Activated naive CD4-positive, alpha-beta T cell treated with anti-CD3 and anti-CD28 coated beads, Interleukin-2, amount 50 U/mL, for 72 hours (primary cell): ENCODE measurements at regions not wholly inside any gene's neighbourhood (a gene's known extent, or its start where the extent isn't known, plus 50 kb on each side); places are given as distances from the start of the nearest gene placed in this dataset.

Experiments used
- ATAC-seq, 2 donors: fragments of 150-1000 bp; cut with Tn5 transposase; 2 replicates each; pipeline ENCODE4 v1.10.0; 2021; ENCODE audit warnings: mild to moderate bottlenecking in 2 of 2, moderate library complexity in 2 of 2
- DNase-seq, 2 donors: peaks; one replicate each; pipeline ENCODE4 v3.0.0; 2021 to 2022; ENCODE audit warnings: low spot score in 2 of 2
- H3K27ac Mint-ChIP-seq, 2 donors: one replicate each; pipeline ENCODE4 v1.8.0; 2022; ENCODE audit warnings: mild to moderate bottlenecking in 2 of 2, mixed read lengths in 2 of 2
- H3K36me3 Mint-ChIP-seq, 2 donors: one replicate each; pipeline ENCODE4 v1.8.0; 2022; ENCODE audit warnings: mixed read lengths in 2 of 2
- H3K9me3 Mint-ChIP-seq, 2 donors: one replicate each; pipeline ENCODE4 v1.8.0; 2022; ENCODE audit warnings: mixed read lengths in 2 of 2

DNA sequence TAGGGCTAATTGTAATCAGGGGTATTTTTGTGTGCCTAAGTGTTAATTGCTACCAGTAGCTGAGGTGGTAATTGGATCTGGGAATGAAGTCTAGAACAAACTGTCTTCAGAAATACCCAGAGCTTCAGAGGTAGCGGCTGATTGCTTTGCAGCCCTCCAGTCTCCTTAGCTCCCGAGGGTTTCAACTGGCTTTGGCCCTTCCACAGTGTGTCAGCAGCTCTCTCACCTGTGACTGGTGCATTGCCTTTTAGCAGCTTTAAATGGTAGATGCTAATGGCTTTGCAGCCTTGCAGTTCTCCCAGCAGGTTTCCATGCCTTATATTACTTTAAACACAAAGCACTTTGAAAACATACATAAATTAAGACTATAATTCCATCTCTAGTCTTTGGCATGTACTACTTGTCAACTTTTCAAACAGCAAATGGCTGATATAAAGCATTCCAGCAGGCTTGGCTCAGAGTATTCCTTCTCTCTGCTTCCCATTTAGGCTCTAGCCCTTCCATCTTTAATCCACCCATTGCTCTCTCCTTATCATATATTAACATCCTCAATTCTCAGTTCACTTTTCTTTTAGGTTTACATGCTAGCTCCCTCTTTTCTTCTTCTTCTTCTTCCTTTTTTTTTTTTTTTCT is 156.4 kb upstream of the GALNT13 start:
- Mint-ChIP-seq H3K9me3 (no peaks in the 10 kb centered on the region), H3K27ac (no peak overlapping the region), H3K36me3 (no peaks in the 10 kb centered on the region)
- no peak for ATAC-seq
- DNase-seq = no peak

- no peak for DNase-seq
- no peak overlapping the region for H3K27ac Mint-ChIP-seq
- H3K9me3 Mint-ChIP-seq = no peaks in the 10 kb centered on the region
- no peak for ATAC-seq
- H3K36me3 Mint-ChIP-seq = no peaks in the 10 kb centered on the region
Observed at GRCh38 chr2:153717060-153717459, 154.7 kb upstream of the GALNT13 start.

DNA sequence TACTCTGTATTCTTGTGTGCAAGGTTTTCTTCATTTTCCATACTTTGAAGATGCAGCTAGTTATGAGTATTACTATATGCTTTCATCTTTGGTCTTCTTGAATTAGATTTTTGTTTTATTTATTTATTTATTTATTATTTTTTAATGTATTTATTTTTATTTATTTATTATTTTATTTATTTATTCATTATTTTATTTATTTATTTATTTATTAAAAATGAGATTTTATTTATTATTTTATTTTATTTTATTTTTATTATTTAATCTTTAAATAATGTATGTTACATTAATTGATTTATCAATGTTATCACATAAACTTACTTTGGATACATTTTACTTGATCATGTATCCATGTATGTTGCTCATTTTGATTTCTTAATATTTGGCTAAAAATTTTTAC is 132.3 kb upstream of the GALNT13 start:
- Mint-ChIP-seq H3K27ac (no peak overlapping the region), H3K36me3 (no peaks in the 10 kb centered on the region), H3K9me3 (peaks cover 16 to 33% of the 10 kb centered on the region in 2 donors)
- ATAC-seq (no peak), DNase-seq (no peak)

GRCh38 chr2:153761936-153762335 is 109.8 kb upstream of the GALNT13 start:
- no peak overlapping the region for H3K27ac Mint-ChIP-seq

DNA sequence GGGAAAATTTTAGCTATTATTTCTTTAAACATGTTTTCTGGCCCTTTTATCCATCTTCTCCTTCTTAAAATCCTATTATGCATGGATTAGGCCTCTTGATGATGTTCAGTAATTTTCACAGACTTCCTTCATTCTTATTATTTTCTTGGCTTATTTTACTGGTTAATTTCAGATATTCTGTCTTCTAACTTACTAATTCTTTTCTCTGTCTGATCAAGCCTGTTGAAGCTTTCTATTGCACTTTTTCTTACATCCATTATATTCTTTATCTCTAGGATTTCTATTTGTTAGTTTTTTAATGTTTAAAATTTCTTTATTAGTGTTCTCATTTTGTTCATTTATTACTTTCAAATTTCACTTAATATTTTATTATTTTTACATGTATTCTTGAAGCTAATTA is 105.3 kb upstream of the GALNT13 start:
- H3K27ac Mint-ChIP-seq = no peak overlapping the region
- H3K9me3 Mint-ChIP-seq = peaks cover 46 to 53% of the 10 kb centered on the region in 2 donors
- no peak for ATAC-seq
- no peak for DNase-seq
- peaks cover 8 to 34% of the 10 kb centered on the region in 2 donors for H3K36me3 Mint-ChIP-seq

More at GRCh38 chr2:153761936-153762335, 109.8 kb upstream of the GALNT13 start:
- Mint-ChIP-seq H3K36me3 (peaks cover 8 to 30% of the 10 kb centered on the region in 2 donors), H3K9me3 (peaks cover 29 to 48% of the 10 kb centered on the region in 2 donors)
- DNase-seq = no peak
- no peak for ATAC-seq

- Mint-ChIP-seq H3K27ac (no peak overlapping the region), H3K9me3 (peaks cover 28 to 35% of the 10 kb centered on the region in 2 donors), H3K36me3 (peaks cover 0 to 24% of the 10 kb centered on the region in 2 donors)
- DNase-seq (no peak), ATAC-seq (no peak)
Observed at GRCh38 chr2:153770359-153770991, 101.2 kb upstream of the GALNT13 start.

DNA sequence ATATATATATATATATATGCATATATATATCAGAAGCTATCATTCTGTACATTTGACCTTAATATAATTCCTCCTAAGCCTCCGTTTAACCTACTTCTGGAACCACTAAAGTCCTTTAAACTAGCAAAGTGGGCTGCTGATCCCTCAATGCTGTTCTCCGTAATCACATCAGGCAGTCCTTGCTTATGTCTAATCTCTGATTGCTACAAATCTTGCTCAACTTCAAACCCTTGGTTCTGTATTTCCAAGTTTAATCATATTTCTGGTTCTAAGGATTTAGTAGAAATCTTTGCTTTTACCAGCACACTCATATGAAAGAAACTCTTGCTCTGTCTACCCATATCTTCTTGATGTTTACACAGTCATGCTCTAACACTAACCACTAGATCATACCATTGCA is 91.5 kb upstream of the GALNT13 start:
- no peaks in the 10 kb centered on the region for H3K36me3 Mint-ChIP-seq
- no peaks in the 10 kb centered on the region for H3K9me3 Mint-ChIP-seq
- H3K27ac Mint-ChIP-seq = no peak overlapping the region
- ATAC-seq (no peak), DNase-seq (no peak)

DNA sequence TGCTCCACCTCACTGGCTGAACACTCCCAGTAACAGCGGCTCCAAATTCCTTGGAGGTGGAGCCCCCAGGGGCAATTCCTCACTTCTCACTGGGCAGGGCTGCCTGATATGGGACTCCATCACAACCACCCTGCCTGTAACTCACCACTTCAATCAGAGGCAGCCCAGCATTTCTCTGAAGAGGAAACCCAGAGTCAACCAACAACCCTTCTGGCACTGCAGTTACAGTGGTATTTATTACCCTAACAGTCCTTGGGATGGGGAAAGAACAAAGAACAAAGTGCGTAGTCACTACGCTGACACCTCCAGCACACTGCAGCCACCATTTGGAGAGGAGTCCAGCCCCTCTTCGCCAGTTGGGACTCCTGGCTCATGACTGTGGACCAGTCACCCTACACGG is 85.7 kb upstream of the GALNT13 start:
- Mint-ChIP-seq H3K36me3 (peaks cover 0 to 8% of the 10 kb centered on the region in 2 donors), H3K9me3 (peaks cover 8 to 21% of the 10 kb centered on the region in 2 donors), H3K27ac (no peak overlapping the region)
- DNase-seq (no peak), ATAC-seq (no peak)

GRCh38 chr2:153787612-153788011 is 84.1 kb upstream of the GALNT13 start:
- ATAC-seq = no peak
- Mint-ChIP-seq H3K27ac (no peak overlapping the region), H3K36me3 (peaks cover 0 to 8% of the 10 kb centered on the region in 2 donors), H3K9me3 (peaks cover 8 to 26% of the 10 kb centered on the region in 2 donors)
- DNase-seq = no peak

GRCh38 chr2:153802671-153803070 is 69.1 kb upstream of the GALNT13 start:
- H3K27ac Mint-ChIP-seq = no peak overlapping the region
- no peaks in the 10 kb centered on the region for H3K36me3 Mint-ChIP-seq
- H3K9me3 Mint-ChIP-seq = no peaks in the 10 kb centered on the region
- DNase-seq (no peak), ATAC-seq (no peak)

DNA sequence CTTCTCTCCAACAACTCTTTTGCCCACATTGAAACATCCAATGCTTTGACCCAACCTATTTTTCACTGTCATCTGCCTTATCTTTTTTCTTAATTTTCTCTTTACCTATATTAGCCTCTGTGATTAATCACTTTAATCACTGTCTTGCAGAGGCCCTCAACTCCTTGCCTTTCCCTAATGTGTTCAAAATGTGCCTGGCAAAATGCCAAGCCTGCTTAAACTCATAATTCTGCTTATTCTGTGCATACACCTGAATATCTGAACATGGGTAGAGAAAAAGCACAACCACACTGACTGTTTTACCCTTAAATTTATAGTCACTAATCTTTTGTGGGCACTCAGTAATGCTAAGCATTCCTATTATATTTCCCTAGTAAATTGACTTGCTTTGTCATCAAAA is 63.0 kb upstream of the GALNT13 start:
- H3K9me3 Mint-ChIP-seq = peaks cover 3 to 11% of the 10 kb centered on the region in 2 donors
- no peak for DNase-seq
- ATAC-seq = no peak
- H3K27ac Mint-ChIP-seq = peak overlapping the region in 1 of 2 donors; percentile 77
- H3K36me3 Mint-ChIP-seq = no peaks in the 10 kb centered on the region

- ATAC-seq = no peak
- DNase-seq = no peak
- no peak overlapping the region for H3K27ac Mint-ChIP-seq
- peaks cover 11 to 15% of the 10 kb centered on the region in 2 donors for H3K9me3 Mint-ChIP-seq
- no peaks in the 10 kb centered on the region for H3K36me3 Mint-ChIP-seq
Observed at GRCh38 chr2:153811516-153811915, 60.2 kb upstream of the GALNT13 start.

DNA sequence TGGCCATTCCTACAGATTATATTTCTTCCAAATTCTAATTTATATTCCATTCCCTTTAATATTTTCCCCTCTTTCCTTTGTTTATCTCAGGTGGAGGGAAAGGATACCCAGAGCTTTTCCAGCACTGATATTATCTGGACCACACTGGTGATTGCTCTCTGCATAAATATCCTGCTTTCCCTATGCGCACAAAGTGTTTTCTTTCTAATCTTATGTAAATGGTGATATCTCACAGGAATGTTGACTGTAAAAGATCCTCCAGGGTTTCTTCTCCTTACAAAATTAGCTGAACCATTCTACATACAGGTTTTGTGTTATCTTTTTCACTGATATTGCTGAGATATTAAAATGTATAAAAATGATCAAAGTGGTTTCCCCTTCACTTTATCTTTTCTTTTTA is 59.1 kb upstream of the GALNT13 start:
- no peaks in the 10 kb centered on the region for H3K36me3 Mint-ChIP-seq
- H3K27ac Mint-ChIP-seq = no peak overlapping the region
- DNase-seq = no peak
- ATAC-seq = no peak
- H3K9me3 Mint-ChIP-seq = peaks cover 11 to 15% of the 10 kb centered on the region in 2 donors

DNA sequence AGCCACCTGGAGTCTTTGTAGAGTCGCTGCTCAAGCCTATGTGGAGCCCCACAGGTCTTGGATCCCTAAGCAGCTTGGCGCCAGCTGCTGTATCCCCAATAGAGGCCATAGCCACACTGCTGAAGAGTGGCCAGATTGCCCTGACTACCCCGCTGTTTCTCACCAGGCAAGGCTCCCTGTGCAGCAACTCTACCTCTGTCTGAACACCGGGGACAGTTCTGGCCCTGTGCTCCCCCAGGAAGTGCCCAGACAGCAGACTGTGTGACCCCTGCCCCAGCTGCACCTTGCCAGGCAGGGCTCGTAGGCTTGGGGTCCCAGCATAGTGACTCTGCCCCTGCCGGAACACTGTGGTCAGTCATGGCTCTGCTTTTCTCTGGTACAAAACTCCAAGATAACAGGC is 53.5 kb upstream of the GALNT13 start:
- no peak overlapping the region for H3K27ac Mint-ChIP-seq
- DNase-seq (no peak), ATAC-seq (no peak)
- peaks cover 0 to 8% of the 10 kb centered on the region in 2 donors for H3K36me3 Mint-ChIP-seq
- peaks cover 0 to 28% of the 10 kb centered on the region in 2 donors for H3K9me3 Mint-ChIP-seq

DNA sequence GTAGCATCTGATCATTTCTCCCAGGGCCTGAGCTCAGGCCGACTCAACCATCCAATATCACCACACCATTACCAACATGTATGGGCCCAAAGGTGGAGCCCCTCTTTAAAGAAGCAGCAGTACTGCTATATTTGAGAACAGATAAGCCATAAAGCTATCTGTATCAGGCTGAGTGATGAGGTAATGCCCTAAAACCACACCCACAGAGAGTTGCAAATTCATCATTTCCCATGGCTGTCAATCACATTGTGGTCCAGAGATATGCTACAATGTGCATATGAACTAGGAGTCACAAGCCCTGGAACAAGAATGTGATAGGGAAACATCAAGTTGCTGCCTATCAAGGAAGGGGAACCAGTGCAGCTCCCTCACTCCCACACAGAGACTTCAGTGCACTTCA is 52.6 kb upstream of the GALNT13 start:
- DNase-seq (no peak), ATAC-seq (no peak)
- H3K27ac Mint-ChIP-seq = no peak overlapping the region
- peaks cover 0 to 21% of the 10 kb centered on the region in 2 donors for H3K9me3 Mint-ChIP-seq
- H3K36me3 Mint-ChIP-seq = peaks cover 0 to 8% of the 10 kb centered on the region in 2 donors

GRCh38 chr2:153819501-153819900 is 52.2 kb upstream of the GALNT13 start:
- Mint-ChIP-seq H3K36me3 (peaks cover 0 to 8% of the 10 kb centered on the region in 2 donors), H3K27ac (no peak overlapping the region), H3K9me3 (peaks cover 0 to 19% of the 10 kb centered on the region in 2 donors)
- ATAC-seq = no peak
- no peak for DNase-seq
